GM18505 (cell line): ENCODE measurements at regions not wholly inside any gene's neighbourhood (a gene's known extent, or its start where the extent isn't known, plus 50 kb on each side); places are given as distances from the start of the nearest gene placed in this dataset.
"Not testable (repeated sequence)": the region's sequence is repeated elsewhere in the genome, so short reads cannot be mapped to it uniquely, and the experiment has no call there.

Source experiments
- ATAC-seq: cut with Tn5 transposase; IDR thresholded peaks from one replicate; pipeline ENCODE4 v1.9.1; 2021; ENCODE audit not compliant: unreplicated experiment
- POLR2A ChIP-seq: IDR thresholded peaks from 4 replicates; pipeline ENCODE4 v1.6.1; 2011; ENCODE audit warnings: borderline replicate concordance; ENCODE audit not compliant: insufficient read depth, insufficient read length; ENCODE audit errors: extremely low read depth

- TF ChIP-seq POLR2A: no peak
These were observed 162.7 kb downstream of the AKR1D1 start for GRCh38 chr7:138238734-138239659.

GRCh38 chr7:138243430-138243829 lies 167.2 kb downstream of the AKR1D1 start:
- no peak for ATAC-seq
- no peak for TF ChIP-seq POLR2A

More at GRCh38 chr7:138238734-138239659, 162.7 kb downstream of the AKR1D1 start:
- ATAC-seq: no peak

- ATAC-seq: no peak
- TF ChIP-seq POLR2A: no peak
These were observed 167.6 kb downstream of the AKR1D1 start for GRCh38 chr7:138243836-138244235.

DNA sequence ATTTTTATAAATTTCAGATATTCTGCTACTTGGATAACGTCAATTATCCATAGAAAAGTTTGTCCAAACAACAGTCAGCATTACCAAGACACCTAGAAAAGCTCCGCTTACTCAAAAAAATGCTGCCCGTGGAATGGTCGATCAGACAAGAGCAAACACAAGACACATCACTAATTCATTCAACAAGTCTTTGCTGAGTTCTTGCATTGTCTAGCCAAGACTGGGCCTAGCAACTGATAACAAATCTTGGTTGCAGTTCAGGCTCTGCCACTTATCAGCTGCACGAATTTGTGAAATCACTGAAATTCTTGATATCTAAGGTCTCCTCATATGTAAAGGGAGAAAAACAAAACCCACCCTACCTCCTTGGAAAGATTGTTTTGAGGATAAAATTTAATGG lies 168.3 kb downstream of the AKR1D1 start:
- no peak for ATAC-seq
- TF ChIP-seq POLR2A: no peak

- TF ChIP-seq POLR2A: no peak
- no peak for ATAC-seq
These were observed 169.0 kb downstream of the AKR1D1 start for GRCh38 chr7:138245216-138245615.

DNA sequence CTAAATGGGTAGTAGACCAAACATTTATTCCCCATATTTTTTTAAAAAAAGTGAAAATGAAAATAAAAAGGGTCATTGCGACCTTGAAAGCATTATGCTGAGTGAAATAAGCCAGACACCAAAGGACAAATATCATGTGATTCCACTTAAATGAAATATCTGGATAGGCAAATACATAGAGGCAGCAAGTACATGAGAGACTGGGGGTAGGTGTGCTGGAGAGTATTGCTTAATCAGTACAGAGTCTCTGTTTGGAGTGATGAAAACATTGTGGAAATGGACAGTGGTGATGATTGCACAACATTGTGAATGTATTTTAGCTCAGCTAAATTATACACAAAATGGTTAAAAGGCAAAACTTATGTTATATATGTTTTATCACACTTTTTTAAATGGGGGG lies 169.4 kb downstream of the AKR1D1 start:
- TF ChIP-seq POLR2A: no peak
- no peak for ATAC-seq

- no peak for TF ChIP-seq POLR2A
- ATAC-seq: no peak
These were observed 170.2 kb downstream of the AKR1D1 start for GRCh38 chr7:138246428-138246827.

DNA sequence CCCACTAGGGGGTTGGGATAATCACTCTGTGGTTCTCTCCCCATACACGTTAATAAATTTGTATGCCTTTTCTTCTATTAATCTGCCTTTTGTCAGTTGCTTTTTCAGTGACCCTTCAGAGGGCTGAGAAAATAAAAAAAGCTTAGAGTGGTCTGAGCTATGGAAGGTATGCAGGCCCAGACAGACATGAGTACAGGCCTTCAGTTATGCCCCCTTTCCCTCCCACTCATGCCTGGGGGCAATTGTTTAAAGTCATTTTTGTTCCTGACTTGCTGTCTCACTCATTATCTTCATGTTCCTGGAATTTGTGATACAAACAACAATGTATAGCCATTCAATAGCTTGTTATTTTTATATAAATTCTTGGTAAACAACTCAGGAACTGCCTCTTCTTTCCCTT lies 170.8 kb downstream of the AKR1D1 start:
- no peak for ATAC-seq

GRCh38 chr7:138247568-138248333 lies 171.5 kb downstream of the AKR1D1 start:
- no peak for ATAC-seq
- TF ChIP-seq POLR2A: no peak

More for the DNA sequence above, 170.8 kb downstream of the AKR1D1 start:
- no peak for TF ChIP-seq POLR2A

DNA sequence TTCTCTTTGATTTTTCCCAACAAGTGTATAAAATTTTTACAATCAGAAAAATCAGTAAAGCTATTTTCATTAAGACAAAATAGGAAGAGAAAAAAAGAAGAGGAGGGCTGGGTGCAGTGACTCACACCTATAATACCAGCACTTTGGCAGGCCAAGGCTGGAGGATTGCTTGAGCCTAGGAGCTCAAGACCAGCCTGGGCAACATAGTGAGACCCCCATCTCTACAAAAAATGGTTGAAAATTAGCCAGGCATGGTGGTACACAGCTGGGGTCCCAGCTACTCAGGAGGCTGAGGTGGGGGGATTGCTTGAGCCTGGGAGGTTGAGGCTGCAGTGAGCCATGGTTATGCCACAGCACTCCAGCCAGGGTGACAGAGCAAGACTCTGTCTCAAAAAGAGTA lies 172.3 kb downstream of the AKR1D1 start:
- TF ChIP-seq POLR2A: no peak
- no peak for ATAC-seq

DNA sequence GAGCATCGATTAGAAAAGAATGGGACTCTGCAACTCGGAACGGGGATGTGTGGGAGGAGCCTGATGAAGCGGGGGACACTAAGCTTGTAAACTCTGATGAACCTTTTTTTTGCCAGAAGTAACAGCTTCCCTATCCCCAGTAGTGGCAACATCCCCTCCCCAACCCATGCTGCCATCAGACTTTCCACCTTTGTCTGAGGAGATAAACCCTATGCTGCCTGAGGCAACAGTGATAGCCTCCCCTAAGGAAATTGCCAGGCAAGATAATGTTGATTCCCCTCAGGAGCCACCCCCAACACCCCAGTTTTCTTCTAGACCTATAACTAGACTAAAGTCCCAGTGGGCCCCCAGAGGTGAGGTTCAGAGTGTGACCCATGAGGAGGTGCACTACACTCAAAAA lies 173.7 kb downstream of the AKR1D1 start:
- ATAC-seq: no peak
- TF ChIP-seq POLR2A: no peak

DNA sequence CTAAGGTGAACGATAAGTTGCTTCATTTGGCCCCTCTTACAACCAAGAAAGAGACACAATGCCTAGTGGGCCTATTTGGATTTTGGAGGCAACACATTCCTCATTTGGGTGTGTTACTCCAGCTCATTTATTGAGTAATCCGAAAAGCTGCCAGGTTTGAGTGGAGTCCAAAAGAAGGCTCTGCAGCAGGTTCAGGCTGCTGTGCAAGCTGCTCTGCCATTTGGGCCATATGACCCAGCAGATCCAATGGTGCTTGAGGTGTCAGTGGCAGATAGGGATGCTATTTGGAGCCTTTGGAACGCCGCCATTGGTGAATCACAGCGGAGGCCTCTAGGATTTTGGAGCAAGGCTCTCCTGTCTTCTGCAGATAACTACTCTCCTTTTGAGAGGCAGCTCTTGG lies 176.4 kb downstream of the AKR1D1 start:
- not testable (repeated sequence) for ATAC-seq

DNA sequence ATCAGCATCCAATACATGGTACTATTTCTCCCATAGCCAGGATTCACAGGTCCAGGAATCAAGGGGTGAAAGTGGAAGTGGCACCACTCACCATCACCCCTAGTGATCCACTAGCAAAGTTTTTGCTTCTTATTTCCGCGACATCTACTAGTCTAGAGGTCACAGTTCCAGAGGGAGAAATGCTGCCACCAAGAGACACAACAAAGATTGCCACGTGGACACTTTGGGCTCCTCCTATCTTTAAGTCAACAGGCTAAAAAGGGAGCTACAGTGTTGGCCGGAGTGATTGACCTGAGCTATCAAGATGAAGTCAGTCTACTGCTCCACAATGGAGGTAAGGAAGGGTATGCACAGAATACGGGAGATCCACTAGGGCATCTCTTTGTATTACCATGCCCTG lies 178.2 kb downstream of the AKR1D1 start:
- TF ChIP-seq POLR2A: no peak
- no peak for ATAC-seq

- no peak for ATAC-seq
- TF ChIP-seq POLR2A: no peak
These were observed 181.4 kb downstream of the AKR1D1 start for GRCh38 chr7:138257459-138258196.

GRCh38 chr7:138258197-138258559 lies 181.9 kb downstream of the AKR1D1 start:
- no peak for ATAC-seq
- TF ChIP-seq POLR2A: no peak
